Esophagus muscularis mucosa (tissue), 4 donors: ENCODE measurements at regions not wholly inside any gene's neighbourhood (a gene's known extent, or its start where the extent isn't known, plus 50 kb on each side); places are given as distances from the start of the nearest gene placed in this dataset.

Experiments used
- DNase-seq: peaks from one replicate; pipeline ENCODE4 v3.0.0-alpha.2; 2017; ENCODE audit errors: extremely low spot score
- H3K27ac ChIP-seq, 4 donors: fragments of 200-600 bp; sonication (generic); replicated peaks in 1 of 4; 1 replicate in 3 of 4; 2 replicates in 1 of 4; pipeline ENCODE4 v1.5.1; 2016 to 2019; ENCODE audit warnings: mild to moderate bottlenecking in 1 of 4
- H3K27me3 ChIP-seq, 4 donors: fragments of 200-600 bp; sonication (generic); one replicate each; pipeline versions ENCODE4 v1.5.1 to v1.6.0; 2016 to 2019
- H3K36me3 ChIP-seq, 4 donors: fragments of 200-600 bp; sonication (generic); one replicate each; pipeline ENCODE4 v1.5.1; 2016 to 2019
- H3K4me1 ChIP-seq, 4 donors: fragments of 200-600 bp; sonication (generic); one replicate each; pipeline ENCODE4 v1.5.1; 2016 to 2019
- H3K4me3 ChIP-seq, 4 donors: fragments of 200-600 bp; sonication (generic); 1 replicate in 2 of 4; 2 replicates in 2 of 4; pipeline ENCODE4 v1.5.1; 2016 to 2019; ENCODE audit warnings: mild to moderate bottlenecking in 4 of 4, moderate library complexity in 1 of 4
- H3K9me3 ChIP-seq, 4 donors: fragments of 200-600 bp; sonication (generic); 1 replicate in 3 of 4; 2 replicates in 1 of 4; pipeline ENCODE4 v1.5.1; 2016 to 2019
- EP300 ChIP-seq: sonication (generic); formaldehyde crosslinking; IDR thresholded peaks from one replicate; pipeline ENCODE4 v1.6.1; 2017; ENCODE audit warnings: antibody characterized with exemption
- POLR2A ChIP-seq: fragments of 450-650 bp; IDR thresholded peaks from one replicate; pipeline ENCODE4 v1.6.1; 2017; ENCODE audit warnings: antibody characterized with exemption, moderate library complexity, mild to moderate bottlenecking, low read depth
- POLR2AphosphoS5 ChIP-seq, 2 donors: sonication (generic); formaldehyde crosslinking; IDR thresholded peaks; one replicate each; pipeline ENCODE4 v1.6.1; 2017; ENCODE audit warnings: antibody characterized with exemption in 2 of 2
- WGBS: methylation state at CpG from one replicate; pipeline ENCODE4 v1.1.5; 2018; 5-methylcytosine and 5-hydroxymethylcytosine counted together
- intact Hi-C: fragments of 100-400 bp; cut with DNase I; formaldehyde crosslinking; loops from one replicate; pipeline ENCODE4 v1.15.1; 2023
- TF ChIP-seq, protein P1 (sequence below), 3 experiments: fragments of 200-600 bp in 2 of 3; fragments of 450-650 bp in 1 of 3; sonication (generic) in 2 of 3; IDR thresholded peaks; one replicate each; pipeline ENCODE4 v1.5.1; 2017 to 2019; ENCODE audit warnings: antibody characterized with exemption in 3 of 3, mild to moderate bottlenecking in 2 of 3, moderate library complexity in 1 of 3

- DNase-seq, result no peak
- Histone ChIP-seq H3K4me1 (peaks cover 0 to 11% (median 4%) of the 10 kb centered on the region in 4 donors), H3K27me3 (no peaks in the 10 kb centered on the region), H3K36me3 (no peaks in the 10 kb centered on the region), H3K9me3 (peaks cover 0 to 10% (median 8%) of the 10 kb centered on the region in 4 donors), H3K4me3 (no peak overlapping the region), H3K27ac (peak overlapping the region in 1 of 4 donors; percentile 40)
- TF ChIP-seq, protein P1, sequence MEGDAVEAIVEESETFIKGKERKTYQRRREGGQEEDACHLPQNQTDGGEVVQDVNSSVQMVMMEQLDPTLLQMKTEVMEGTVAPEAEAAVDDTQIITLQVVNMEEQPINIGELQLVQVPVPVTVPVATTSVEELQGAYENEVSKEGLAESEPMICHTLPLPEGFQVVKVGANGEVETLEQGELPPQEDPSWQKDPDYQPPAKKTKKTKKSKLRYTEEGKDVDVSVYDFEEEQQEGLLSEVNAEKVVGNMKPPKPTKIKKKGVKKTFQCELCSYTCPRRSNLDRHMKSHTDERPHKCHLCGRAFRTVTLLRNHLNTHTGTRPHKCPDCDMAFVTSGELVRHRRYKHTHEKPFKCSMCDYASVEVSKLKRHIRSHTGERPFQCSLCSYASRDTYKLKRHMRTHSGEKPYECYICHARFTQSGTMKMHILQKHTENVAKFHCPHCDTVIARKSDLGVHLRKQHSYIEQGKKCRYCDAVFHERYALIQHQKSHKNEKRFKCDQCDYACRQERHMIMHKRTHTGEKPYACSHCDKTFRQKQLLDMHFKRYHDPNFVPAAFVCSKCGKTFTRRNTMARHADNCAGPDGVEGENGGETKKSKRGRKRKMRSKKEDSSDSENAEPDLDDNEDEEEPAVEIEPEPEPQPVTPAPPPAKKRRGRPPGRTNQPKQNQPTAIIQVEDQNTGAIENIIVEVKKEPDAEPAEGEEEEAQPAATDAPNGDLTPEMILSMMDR (IDR thresholded peaks at IDR 0.05), result no peak
- peak in 1 of 2 donors; percentile 42 for TF ChIP-seq POLR2AphosphoS5 (IDR thresholded peaks at IDR 0.05)
- WGBS, result 62% methylated on average over 2 of the region's 2 CpGs
- intact Hi-C loops, result no loop called here
These were observed 256.6 kb upstream of the ACVR2A start for GRCh38 chr2:147588191-147588590.

DNA sequence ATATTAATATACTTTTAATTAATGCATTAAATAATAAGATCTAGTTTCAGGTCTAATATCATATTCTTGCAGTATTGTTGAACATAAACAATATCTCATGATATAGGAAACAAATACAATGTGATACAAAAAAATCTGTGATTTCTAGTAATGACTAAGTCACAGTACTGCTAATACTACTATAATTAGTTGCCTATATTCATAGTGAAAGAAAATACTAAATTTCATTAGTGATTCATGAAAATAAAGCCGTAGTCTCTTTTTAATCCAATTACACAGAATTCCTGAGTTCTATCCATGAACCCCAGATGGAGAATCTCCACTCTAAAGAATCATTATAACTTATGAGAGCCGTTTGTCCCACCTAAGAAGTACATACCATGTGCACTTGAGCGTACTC lies 266.3 kb upstream of the ACVR2A start:
- Histone ChIP-seq H3K27ac (no peak overlapping the region), H3K27me3 (no peaks in the 10 kb centered on the region), H3K9me3 (no peaks in the 10 kb centered on the region), H3K4me1 (peaks cover 0 to 14% (median 4%) of the 10 kb centered on the region in 4 donors), H3K36me3 (no peaks in the 10 kb centered on the region), H3K4me3 (no peak overlapping the region)
- intact Hi-C loops, result no loop called here
- no peak for DNase-seq
- TF ChIP-seq EP300, result no peak
- TF ChIP-seq, protein P1 (IDR thresholded peaks at IDR 0.05), result no peak
- TF ChIP-seq POLR2A, result no peak
- no peak for TF ChIP-seq POLR2AphosphoS5 (IDR thresholded peaks at IDR 0.05)
- 89% methylated on average over 3 of the region's 3 CpGs for WGBS

GRCh38 chr2:147577998-147578380 lies 266.8 kb upstream of the ACVR2A start:
- H3K9me3 ChIP-seq, result no peaks in the 10 kb centered on the region
- H3K4me3 ChIP-seq, result no peak overlapping the region
- peaks cover 0 to 14% (median 4%) of the 10 kb centered on the region in 4 donors for H3K4me1 ChIP-seq
- TF ChIP-seq POLR2AphosphoS5 (IDR thresholded peaks at IDR 0.05), result no peak
- TF ChIP-seq POLR2A, result no peak
- TF ChIP-seq EP300, result no peak
- TF ChIP-seq, protein P1 (IDR thresholded peaks at IDR 0.05), result no peak
- intact Hi-C loops, result no loop called here
- peak overlapping the region in 1 of 4 donors; percentile 50 for H3K27ac ChIP-seq
- no peaks in the 10 kb centered on the region for H3K27me3 ChIP-seq
- WGBS, result 83% methylated on average over 2 of the region's 2 CpGs
- DNase-seq, result no peak
- no peaks in the 10 kb centered on the region for H3K36me3 ChIP-seq

DNA sequence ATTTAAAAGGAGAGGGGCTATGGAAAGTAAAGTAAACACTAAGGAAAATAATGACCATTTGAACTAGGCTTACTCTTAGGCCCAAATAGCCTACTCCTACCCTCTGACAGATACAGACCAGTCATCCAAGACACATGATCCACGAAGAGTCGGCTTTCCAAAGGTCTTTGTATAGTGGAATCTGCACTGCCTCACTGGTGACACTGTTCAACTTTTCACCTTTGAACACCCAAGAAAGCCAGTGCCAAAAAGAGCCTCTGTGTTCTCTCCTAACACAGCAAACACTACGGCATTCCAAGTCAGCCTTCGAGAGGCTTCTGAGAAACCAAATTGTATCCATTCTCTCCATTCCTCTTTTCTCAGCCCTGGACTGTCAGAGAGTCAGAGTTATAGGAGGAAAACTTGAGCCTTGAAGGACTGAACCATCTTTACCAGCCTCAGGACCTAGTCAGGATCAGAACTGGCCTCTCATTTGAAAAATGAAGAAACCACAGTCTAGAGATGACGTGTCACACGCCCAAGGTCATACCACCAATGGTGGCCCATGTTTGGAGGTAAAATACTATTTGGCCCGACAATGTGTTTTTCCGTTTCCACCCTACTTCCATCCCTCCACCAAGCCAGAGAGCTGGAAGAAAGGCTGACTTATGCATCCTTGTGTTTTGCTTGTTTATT lies 267.4 kb upstream of the ACVR2A start:
- 47% methylated on average over 7 of the region's 8 CpGs for WGBS
- peaks cover 0 to 14% (median 4%) of the 10 kb centered on the region in 4 donors for H3K4me1 ChIP-seq

More for the DNA sequence above, 267.4 kb upstream of the ACVR2A start:
- Histone ChIP-seq H3K36me3 (no peaks in the 10 kb centered on the region), H3K27me3 (no peaks in the 10 kb centered on the region), H3K9me3 (no peaks in the 10 kb centered on the region), H3K27ac (peak overlapping the region in 2 of 4 donors; percentile 7 to 50), H3K4me3 (no peak overlapping the region)
- intact Hi-C loops, result no loop called here
- no peak for TF ChIP-seq POLR2A
- TF ChIP-seq, protein P1 (IDR thresholded peaks at IDR 0.05), result no peak
- TF ChIP-seq EP300, result no peak
- peak; percentile 14 to 44 for TF ChIP-seq POLR2AphosphoS5 (IDR thresholded peaks at IDR 0.05)
- DNase-seq, result no peak
